ENCODE measurements at regions not wholly inside any gene's neighbourhood (a gene's known extent, or its start where the extent isn't known, plus 50 kb on each side); places are given as distances from the start of the nearest gene placed in this dataset.

DNA sequence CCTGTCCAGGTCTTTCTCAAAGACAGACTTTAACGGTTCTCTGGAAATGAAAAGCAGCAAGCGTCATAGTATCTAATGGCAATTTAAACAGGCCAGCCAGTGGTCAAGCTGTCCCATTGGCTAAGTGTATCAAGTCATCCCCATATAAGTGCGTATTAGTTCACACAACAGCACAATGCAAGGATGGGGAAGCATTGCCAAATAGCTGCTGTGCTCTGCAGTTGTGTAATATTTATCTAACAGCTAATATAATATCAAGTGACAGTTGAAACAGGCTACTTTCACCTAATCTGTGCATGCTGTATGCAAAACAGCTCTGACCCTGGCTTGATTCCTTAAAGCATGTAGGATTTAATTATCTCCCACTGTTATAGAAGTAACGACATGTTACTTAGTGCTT, 134.8 kb upstream of the PPARGC1A start:
- TF ChIP-seq, protein P1, sequence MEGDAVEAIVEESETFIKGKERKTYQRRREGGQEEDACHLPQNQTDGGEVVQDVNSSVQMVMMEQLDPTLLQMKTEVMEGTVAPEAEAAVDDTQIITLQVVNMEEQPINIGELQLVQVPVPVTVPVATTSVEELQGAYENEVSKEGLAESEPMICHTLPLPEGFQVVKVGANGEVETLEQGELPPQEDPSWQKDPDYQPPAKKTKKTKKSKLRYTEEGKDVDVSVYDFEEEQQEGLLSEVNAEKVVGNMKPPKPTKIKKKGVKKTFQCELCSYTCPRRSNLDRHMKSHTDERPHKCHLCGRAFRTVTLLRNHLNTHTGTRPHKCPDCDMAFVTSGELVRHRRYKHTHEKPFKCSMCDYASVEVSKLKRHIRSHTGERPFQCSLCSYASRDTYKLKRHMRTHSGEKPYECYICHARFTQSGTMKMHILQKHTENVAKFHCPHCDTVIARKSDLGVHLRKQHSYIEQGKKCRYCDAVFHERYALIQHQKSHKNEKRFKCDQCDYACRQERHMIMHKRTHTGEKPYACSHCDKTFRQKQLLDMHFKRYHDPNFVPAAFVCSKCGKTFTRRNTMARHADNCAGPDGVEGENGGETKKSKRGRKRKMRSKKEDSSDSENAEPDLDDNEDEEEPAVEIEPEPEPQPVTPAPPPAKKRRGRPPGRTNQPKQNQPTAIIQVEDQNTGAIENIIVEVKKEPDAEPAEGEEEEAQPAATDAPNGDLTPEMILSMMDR (IDR thresholded peaks at IDR 0.05): no peak
- no peak for TF ChIP-seq POLR2A (IDR thresholded peaks at IDR 0.05)
